ENCODE measurements at regions not wholly inside any gene's neighbourhood (a gene's known extent, or its start where the extent isn't known, plus 50 kb on each side); places are given as distances from the start of the nearest gene placed in this dataset.

GRCh38 chr10:26621243-26621888 lies 76.1 kb upstream of the PDSS1 start:
- DNase-seq: no peak
- no peaks in the 10 kb centered on the region for H3K36me3 ChIP-seq
- no peaks in the 10 kb centered on the region for H3K9me3 ChIP-seq
- intact Hi-C loops (cut with DNase I; ENCODE audit: low total_unique reads): no loop called here
- H3K27ac ChIP-seq: no peak overlapping the region
- ATAC-seq: no peak
- H3K27me3 ChIP-seq: peaks cover 0 to 18% (median 6%) of the 10 kb centered on the region in 3 donors
- no peak overlapping the region for H3K4me3 ChIP-seq
- no peaks in the 10 kb centered on the region for H3K4me1 ChIP-seq
- in situ Hi-C loops (cut with MboI; ENCODE audit: low sequenced_read_pairs in 4 of 4): no loop called here
- TF ChIP-seq POLR2A (IDR thresholded peaks at IDR 0.05) (no peak), CTCF (IDR thresholded peaks at IDR 0.05 in 4 of 5, conservative IDR thresholded peaks at IDR 0.05 in 1 of 5) (no peak)

- Histone ChIP-seq H3K36me3 (no peaks in the 10 kb centered on the region), H3K27me3 (peaks cover 0 to 18% (median 6%) of the 10 kb centered on the region in 3 donors), H3K4me1 (no peaks in the 10 kb centered on the region), H3K4me3 (peak overlapping the region in 2 of 4 donors; percentile 24 to 31), H3K9me3 (no peaks in the 10 kb centered on the region), H3K27ac (no peak overlapping the region)
- intact Hi-C loops (cut with DNase I; ENCODE audit: low total_unique reads): no loop called here
- TF ChIP-seq POLR2A (IDR thresholded peaks at IDR 0.05) (no peak), CTCF (IDR thresholded peaks at IDR 0.05 in 4 of 5, conservative IDR thresholded peaks at IDR 0.05 in 1 of 5) (no peak)
- peak; percentile 9 to 19 for DNase-seq
- ATAC-seq: no peak
- in situ Hi-C loops (cut with MboI; ENCODE audit: low sequenced_read_pairs in 4 of 4): no loop called here
Measured at GRCh38 chr10:26621889-26622711, 75.4 kb upstream of the PDSS1 start.

- Histone ChIP-seq H3K36me3 (no peaks in the 10 kb centered on the region), H3K27ac (no peak overlapping the region), H3K9me3 (no peaks in the 10 kb centered on the region), H3K27me3 (peaks cover 0 to 18% (median 6%) of the 10 kb centered on the region in 3 donors), H3K4me3 (no peak overlapping the region), H3K4me1 (no peaks in the 10 kb centered on the region)
- no peak for TF ChIP-seq POLR2A (IDR thresholded peaks at IDR 0.05)
- TF ChIP-seq CTCF (IDR thresholded peaks at IDR 0.05 in 4 of 5, conservative IDR thresholded peaks at IDR 0.05 in 1 of 5): no peak
- ATAC-seq (no peak), DNase-seq (no peak)
- in situ Hi-C loops (cut with MboI; ENCODE audit: low sequenced_read_pairs in 4 of 4) (no loop called here), intact Hi-C loops (cut with DNase I; ENCODE audit: low total_unique reads) (no loop called here)
Measured at GRCh38 chr10:26622891-26623290, 74.6 kb upstream of the PDSS1 start.

- DNase-seq (no peak), ATAC-seq (no peak)
- in situ Hi-C loops (cut with MboI; ENCODE audit: low sequenced_read_pairs in 4 of 4): no loop called here
- Histone ChIP-seq H3K4me3 (no peak overlapping the region), H3K9me3 (no peaks in the 10 kb centered on the region), H3K36me3 (no peaks in the 10 kb centered on the region), H3K27ac (no peak overlapping the region), H3K27me3 (peaks cover 0 to 18% (median 6%) of the 10 kb centered on the region in 3 donors), H3K4me1 (no peaks in the 10 kb centered on the region)
- TF ChIP-seq CTCF (IDR thresholded peaks at IDR 0.05 in 4 of 5, conservative IDR thresholded peaks at IDR 0.05 in 1 of 5) (no peak), POLR2A (IDR thresholded peaks at IDR 0.05) (no peak)
- intact Hi-C loops (cut with DNase I; ENCODE audit: low total_unique reads): no loop called here
Measured at GRCh38 chr10:26624006-26624405, 73.5 kb upstream of the PDSS1 start.

Measured in gastrocnemius medialis (tissue), 4 donors.